Omental fat pad (tissue), 3 donors: ENCODE measurements at regions not wholly inside any gene's neighbourhood (a gene's known extent, or its start where the extent isn't known, plus 50 kb on each side); places are given as distances from the start of the nearest gene placed in this dataset.

Experiments
- ATAC-seq: fragments of 150-250 bp; one replicate; pipeline ENCODE4 v1.9.1; 2016; ENCODE audit warnings: mild to moderate bottlenecking, moderate library complexity; ENCODE audit not compliant: low FRiP score
- DNase-seq: peaks from one replicate; pipeline ENCODE4 v3.0.0-alpha.2; 2019; ENCODE audit warnings: low spot score
- CTCF ChIP-seq, 3 donors: fragments of 450-650 bp; IDR thresholded peaks; one replicate each; pipeline ENCODE4 v1.5.1; 2016 to 2017; ENCODE audit warnings: antibody characterized with exemption in 3 of 3, mild to moderate bottlenecking in 3 of 3, moderate library complexity in 2 of 3

DNA sequence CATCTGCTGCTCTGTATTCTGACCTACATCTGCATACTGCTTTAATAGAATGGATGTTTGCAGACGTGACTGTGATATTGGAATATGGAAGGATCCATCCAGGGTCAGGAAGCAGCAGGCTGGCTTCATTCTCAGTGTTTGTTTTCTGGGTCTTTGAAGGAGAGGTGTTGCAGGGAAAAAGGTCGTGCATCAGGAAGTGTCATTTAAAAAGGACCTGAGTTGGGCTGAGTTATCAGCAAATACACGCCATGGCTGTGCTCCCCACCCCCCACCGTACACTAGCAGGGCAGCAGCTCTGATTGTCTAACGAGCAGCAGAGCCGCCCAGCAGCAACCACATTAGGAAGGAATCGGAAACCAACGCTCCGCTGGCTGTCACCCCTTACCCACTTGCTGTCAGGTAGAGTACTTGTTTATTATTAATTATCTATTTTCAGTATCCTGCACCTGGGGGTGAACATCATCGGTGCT, 63.1 kb upstream of the STEAP1B start:
- ATAC-seq (no peak), DNase-seq (no peak)
- TF ChIP-seq CTCF (IDR thresholded peaks at IDR 0.05) = no peak

- DNase-seq (no peak), ATAC-seq (no peak)
- no peak for TF ChIP-seq CTCF (IDR thresholded peaks at IDR 0.05)
These were observed 62.1 kb upstream of the STEAP1B start for GRCh38 chr7:22561895-22562593.

DNA sequence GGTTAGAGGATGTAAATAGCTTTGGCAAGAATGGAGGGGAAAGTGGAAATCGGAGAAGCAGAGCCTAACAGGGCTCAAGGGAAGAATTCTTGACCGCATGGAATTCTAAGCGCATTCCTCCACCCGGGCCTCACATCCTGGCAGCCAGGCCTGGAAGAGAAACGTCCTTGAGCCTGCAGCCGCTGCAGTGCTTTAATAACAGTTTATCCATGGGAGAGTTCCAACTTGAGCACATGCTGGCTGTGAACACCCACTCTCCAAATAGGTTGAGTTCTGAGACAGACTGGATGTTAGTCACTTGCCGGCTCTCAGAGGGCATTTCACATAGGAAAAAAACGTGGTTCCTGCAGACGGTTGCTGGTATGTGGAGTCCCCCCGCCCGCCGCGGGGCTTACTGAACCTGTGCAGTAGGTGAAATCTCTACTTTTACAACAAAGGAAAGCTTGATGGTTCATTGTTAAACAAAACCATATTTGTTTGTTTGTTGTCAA, 61.4 kb upstream of the STEAP1B start:
- TF ChIP-seq CTCF (IDR thresholded peaks at IDR 0.05) = no peak
- ATAC-seq = peak; percentile 79

DNA sequence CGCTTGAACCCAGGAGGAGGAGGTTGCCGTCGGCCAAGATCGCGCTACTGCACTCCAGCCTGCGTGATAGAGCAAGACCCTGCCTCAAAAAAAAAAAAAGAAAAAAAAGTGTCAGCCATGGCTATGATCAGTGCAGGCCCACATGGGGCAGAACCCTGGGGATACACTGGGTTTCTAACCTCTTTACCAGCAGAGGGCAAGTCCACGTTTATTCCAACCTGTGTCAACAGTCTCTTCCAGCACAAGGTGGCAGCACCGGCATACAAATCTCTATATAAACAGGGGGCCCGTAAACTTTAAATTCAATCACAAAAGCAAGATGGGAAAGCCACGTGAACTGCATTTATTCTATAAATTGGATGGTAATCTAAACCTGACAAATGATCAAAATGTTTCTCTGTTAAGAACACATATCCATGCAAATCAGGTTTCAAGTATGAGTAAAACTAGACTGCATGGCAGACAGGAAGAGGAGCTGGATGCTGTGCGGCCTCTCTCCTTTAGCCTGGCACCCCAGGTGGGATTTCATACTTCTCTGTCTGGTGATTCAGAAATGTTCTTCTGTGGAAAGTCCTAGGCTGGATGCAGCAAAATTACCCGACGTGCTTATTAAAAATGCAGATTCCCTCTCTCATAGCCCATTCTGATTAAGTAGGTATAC, 60.0 kb upstream of the STEAP1B start:
- TF ChIP-seq CTCF (IDR thresholded peaks at IDR 0.05) = peak in 2 of 3 donors; percentile 90 to 91
- ATAC-seq (no peak), DNase-seq (no peak)

More for the DNA sequence above, 61.4 kb upstream of the STEAP1B start:
- DNase-seq = no peak

GRCh38 chr7:22557167-22557566, 57.2 kb upstream of the STEAP1B start:
- no peak for TF ChIP-seq CTCF (IDR thresholded peaks at IDR 0.05)
- ATAC-seq = no peak
- no peak for DNase-seq

DNA sequence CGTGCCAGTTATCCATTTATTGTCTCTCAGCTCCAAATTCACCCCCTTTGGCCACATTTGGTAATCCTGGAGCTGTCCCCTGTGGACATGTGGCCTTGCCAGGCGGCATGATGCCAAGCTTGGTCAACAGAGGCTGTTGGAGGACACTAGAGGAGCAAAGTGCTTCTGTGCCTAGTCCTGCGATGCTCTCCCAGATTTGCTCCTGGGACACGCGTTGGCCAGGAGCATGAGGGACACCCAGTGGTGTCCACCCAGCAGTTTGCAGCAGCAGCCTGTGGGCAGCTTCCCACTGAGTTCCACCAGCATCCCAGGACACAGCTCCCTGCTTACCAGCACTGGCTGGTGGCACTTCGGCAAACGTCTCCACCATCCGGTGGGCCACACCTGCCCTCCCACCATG, 55.5 kb upstream of the STEAP1B start:
- TF ChIP-seq CTCF (IDR thresholded peaks at IDR 0.05) = no peak
- no peak for DNase-seq
- no peak for ATAC-seq

DNA sequence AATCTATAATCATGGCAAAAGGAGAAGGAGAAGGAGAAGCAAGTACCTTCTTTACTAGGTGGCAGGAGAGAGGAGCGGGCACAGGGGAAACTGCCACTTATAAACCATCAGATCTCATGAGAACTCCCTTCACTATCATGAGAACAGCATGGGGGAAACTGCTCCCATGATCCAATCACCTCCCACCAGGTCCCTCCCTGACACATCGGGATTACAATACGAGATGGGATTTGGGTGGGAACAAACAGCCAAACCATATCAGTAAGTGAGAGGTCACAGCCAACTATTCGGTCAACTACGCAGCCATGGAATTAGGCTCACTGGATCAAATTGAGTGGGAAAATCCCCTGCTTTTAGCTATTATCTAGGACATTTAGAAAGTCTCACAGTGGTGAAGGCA, 54.2 kb upstream of the STEAP1B start:
- DNase-seq (no peak), ATAC-seq (no peak)
- TF ChIP-seq CTCF (IDR thresholded peaks at IDR 0.05) = no peak
